ENCODE measurements at regions not wholly inside any gene's neighbourhood (a gene's known extent, or its start where the extent isn't known, plus 50 kb on each side); places are given as distances from the start of the nearest gene placed in this dataset.
"Not testable (repeated sequence)": the region's sequence is repeated elsewhere in the genome, so short reads cannot be mapped to it uniquely, and the experiment has no call there.

- TF ChIP-seq CTCF (IDR thresholded peaks at IDR 0.05) = peak; percentile 76
- TF ChIP-seq POLR2AphosphoS5 (IDR thresholded peaks at IDR 0.05; ENCODE audit: low read depth, low read length); SIN3A (IDR thresholded peaks at IDR 0.05; ENCODE audit: borderline replicate concordance, insufficient read depth, low read depth, low read length); TCF7L2 (IDR thresholded peaks at IDR 0.05; ENCODE audit: low read depth, low read length): not testable (repeated sequence)
- TF ChIP-seq, protein P1, sequence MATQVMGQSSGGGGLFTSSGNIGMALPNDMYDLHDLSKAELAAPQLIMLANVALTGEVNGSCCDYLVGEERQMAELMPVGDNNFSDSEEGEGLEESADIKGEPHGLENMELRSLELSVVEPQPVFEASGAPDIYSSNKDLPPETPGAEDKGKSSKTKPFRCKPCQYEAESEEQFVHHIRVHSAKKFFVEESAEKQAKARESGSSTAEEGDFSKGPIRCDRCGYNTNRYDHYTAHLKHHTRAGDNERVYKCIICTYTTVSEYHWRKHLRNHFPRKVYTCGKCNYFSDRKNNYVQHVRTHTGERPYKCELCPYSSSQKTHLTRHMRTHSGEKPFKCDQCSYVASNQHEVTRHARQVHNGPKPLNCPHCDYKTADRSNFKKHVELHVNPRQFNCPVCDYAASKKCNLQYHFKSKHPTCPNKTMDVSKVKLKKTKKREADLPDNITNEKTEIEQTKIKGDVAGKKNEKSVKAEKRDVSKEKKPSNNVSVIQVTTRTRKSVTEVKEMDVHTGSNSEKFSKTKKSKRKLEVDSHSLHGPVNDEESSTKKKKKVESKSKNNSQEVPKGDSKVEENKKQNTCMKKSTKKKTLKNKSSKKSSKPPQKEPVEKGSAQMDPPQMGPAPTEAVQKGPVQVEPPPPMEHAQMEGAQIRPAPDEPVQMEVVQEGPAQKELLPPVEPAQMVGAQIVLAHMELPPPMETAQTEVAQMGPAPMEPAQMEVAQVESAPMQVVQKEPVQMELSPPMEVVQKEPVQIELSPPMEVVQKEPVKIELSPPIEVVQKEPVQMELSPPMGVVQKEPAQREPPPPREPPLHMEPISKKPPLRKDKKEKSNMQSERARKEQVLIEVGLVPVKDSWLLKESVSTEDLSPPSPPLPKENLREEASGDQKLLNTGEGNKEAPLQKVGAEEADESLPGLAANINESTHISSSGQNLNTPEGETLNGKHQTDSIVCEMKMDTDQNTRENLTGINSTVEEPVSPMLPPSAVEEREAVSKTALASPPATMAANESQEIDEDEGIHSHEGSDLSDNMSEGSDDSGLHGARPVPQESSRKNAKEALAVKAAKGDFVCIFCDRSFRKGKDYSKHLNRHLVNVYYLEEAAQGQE (IDR thresholded peaks at IDR 0.05; ENCODE audit: insufficient read depth in 1 of 2, low read depth in 2 of 2, low read length in 1 of 2) = not testable (repeated sequence)
These were observed 317.9 kb upstream of the FOLH1 start for GRCh38 chr11:49526240-49526829.
